NCI-H748 treated with DMSO at 0.1 percent for 48 hours (cell line): ENCODE measurements at regions not wholly inside any gene's neighbourhood (a gene's known extent, or its start where the extent isn't known, plus 50 kb on each side); places are given as distances from the start of the nearest gene placed in this dataset.

Experiments used
- DNase-seq: peaks from one replicate; lab custom pipeline; 2025; lab: John Stamatoyannopoulos, UW

GRCh38 chr1:84759756-84760155, 69.5 kb upstream of the SSX2IP start:
- DNase-seq, result no peak

GRCh38 chr1:84758968-84759491, 68.8 kb upstream of the SSX2IP start:
- peak; percentile 31 for DNase-seq

DNA sequence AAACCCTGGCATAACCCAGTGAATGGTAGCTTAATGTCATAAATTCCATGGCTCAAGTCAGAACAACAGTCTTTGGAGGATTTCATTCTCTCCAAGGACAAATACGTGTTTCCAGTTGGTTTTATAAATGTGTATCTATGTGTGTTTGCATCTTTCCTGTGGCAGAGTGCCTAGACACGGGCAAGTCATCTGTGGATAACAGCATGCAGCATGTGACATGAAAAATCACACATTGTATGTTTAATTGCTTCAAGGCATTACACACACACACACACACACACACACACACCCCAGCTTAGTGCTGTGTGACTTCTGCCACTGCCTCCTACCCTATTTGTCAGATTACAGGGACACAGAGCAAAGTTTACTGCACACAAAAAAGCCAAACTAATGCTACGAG, 68.2 kb upstream of the SSX2IP start:
- no peak for DNase-seq

DNA sequence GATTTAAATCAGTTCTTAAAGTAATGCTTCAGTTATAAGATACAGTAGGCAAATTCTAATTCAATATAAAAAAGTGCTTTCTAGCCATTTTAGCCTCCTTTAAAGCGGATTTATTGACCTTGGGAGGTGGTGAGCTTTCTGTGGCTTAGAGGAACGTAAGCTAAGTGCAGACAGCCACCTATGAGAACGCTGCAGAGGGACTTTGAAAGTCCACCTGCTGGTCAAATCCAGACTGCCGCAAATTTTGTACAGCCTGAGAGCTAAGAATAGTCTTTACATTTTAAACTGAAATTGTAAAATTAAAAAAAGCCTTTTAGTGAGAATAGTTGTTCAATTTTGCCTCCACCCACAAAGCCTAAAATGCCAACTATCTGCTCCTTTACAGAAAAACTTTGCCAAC, 67.0 kb upstream of the SSX2IP start:
- DNase-seq, result no peak

DNA sequence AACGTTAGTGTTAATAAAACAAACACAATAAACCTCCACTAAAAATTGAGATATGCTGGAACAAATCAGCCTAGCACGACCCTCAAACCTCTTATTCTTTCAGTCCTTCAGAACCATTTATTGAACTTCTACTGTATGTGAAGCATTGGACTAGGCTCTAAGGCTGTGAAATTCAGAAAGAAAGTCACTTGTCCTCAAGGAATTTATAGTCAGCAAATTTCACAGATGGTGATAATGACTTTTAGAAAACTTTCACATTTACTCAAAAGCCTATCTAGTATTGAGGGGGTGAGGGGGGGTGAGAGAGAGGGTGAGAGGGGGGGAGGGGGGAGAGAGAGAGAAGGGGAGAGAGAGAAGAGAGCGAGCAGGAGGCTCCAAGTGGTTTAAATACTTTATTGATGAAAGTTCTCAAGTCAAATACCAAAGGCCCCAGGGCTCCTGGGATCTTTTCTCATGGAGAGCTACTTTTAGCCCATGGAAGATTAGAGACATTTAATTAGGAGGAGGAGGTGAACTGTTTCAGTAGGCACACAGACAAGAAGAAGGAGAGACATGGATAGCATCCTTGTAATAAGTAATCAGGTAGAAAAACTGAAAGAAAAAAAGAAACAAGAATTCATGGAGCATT, 66.3 kb upstream of the SSX2IP start:
- DNase-seq, result no peak

DNA sequence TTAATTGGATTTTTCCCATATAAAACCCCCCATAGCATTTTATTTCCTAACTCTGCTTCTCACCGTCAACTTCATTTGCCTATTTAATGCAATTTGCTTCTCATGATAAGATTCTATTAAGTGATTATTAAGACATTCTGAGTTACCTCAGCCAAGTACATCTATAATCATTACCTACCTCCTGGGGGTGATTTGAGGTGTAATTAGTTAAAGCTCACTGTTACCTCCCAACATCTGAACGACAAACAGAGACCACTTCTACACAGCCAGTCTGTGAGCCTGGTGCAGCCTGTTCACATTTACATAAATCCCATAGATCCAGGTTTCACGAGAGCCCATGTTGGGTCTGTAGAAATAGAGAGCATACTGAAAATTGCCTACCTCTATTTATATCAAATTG, 65.7 kb upstream of the SSX2IP start:
- no peak for DNase-seq

GRCh38 chr1:84755216-84755615, 65.0 kb upstream of the SSX2IP start:
- DNase-seq, result no peak

GRCh38 chr1:84754386-84754703, 64.1 kb upstream of the SSX2IP start:
- no peak for DNase-seq

- peak; percentile 31 for DNase-seq
Measured at GRCh38 chr1:84753516-84754385, 63.5 kb upstream of the SSX2IP start.

DNA sequence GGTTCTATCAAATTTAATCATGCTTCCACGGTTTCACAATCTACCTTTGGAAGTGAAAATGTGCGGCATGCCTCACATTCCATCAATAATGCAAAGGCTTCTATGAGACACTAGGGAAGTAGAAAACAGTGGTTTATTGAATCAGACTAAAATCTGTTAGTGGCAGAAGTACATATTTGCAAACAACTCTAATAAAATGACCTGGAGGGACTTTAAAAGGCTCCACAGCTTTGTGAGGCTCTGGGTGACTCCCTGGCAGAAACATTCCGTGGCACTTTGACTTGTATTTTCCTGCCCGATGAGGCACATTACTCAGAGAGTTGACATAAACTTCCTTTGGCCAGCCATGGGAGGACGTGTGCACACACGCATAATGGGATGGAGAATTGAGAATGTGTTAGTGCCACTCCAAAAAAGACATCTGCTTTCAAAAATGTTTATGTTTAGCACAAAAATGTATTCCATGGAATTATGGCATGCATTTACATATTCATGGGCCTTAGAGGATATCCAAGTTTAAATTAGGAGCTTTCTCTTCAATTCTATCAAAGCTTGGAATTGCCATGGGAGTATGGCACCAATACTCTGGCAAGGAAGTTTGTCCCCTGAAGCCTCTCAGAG, 60.0 kb upstream of the SSX2IP start:
- DNase-seq, result no peak

GRCh38 chr1:84749427-84749826, 59.2 kb upstream of the SSX2IP start:
- no peak for DNase-seq

- no peak for DNase-seq
Measured at GRCh38 chr1:84748364-84748763, 58.1 kb upstream of the SSX2IP start.

- no peak for DNase-seq
Measured at GRCh38 chr1:84745857-84746256, 55.6 kb upstream of the SSX2IP start.

GRCh38 chr1:84743896-84744295, 53.6 kb upstream of the SSX2IP start:
- DNase-seq, result no peak

GRCh38 chr1:84742653-84743052, 52.4 kb upstream of the SSX2IP start:
- DNase-seq, result no peak

- DNase-seq, result no peak
Measured at GRCh38 chr1:84740050-84740714, 49.9 kb upstream of the SSX2IP start.
